Mammary epithelial cell (primary cell): ENCODE measurements at regions not wholly inside any gene's neighbourhood (a gene's known extent, or its start where the extent isn't known, plus 50 kb on each side); places are given as distances from the start of the nearest gene placed in this dataset.

ENCODE experiments used
- CTCF ChIP-seq, 2 donors: IDR thresholded peaks in 1 of 2; conservative IDR thresholded peaks in 1 of 2; 2 replicates each; pipeline ENCODE4 v1.5.1; 2011 to 2012; ENCODE audit warnings: inconsistent platforms in 2 of 2, low read length in 2 of 2, mild to moderate bottlenecking in 2 of 2, control low read depth in 1 of 2, low read depth in 1 of 2; ENCODE audit not compliant: insufficient read depth in 1 of 2; ENCODE audit errors: extremely low read depth in 1 of 2
- EZH2 ChIP-seq: IDR thresholded peaks from 2 replicates; pipeline ENCODE4 v1.6.1; 2012; ENCODE audit warnings: low read length, inconsistent platforms, borderline replicate concordance

DNA sequence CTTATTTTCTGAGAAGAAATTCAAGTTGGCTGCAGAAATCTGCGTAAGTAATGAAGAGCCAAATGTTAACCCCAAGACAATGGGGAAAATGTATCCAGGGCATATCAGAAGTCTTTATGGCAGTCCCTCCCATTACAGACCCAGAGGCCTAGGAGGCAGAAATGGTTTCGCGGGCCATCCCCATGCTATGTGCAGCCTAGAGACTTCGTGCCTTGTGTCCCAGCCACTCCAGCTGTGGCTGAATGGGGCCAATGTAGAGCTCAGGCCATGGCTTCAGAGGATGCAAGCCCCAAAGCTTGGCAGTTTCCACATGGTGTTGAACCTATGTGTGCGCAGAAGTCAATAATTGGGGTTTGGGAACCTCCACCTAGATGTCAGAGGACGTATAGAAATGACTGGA is 131.9 kb downstream of the GPR37 start:
- TF ChIP-seq CTCF (conservative IDR thresholded peaks at IDR 0.05 in 1 of 2, IDR thresholded peaks at IDR 0.05 in 1 of 2; ENCODE audit: extremely low read depth in 1 of 2, insufficient read depth in 1 of 2, low read depth in 1 of 2, low read length in 2 of 2) (no peak), EZH2 (no peak)
